ENCODE measurements at regions not wholly inside any gene's neighbourhood (a gene's known extent, or its start where the extent isn't known, plus 50 kb on each side); places are given as distances from the start of the nearest gene placed in this dataset.

DNA sequence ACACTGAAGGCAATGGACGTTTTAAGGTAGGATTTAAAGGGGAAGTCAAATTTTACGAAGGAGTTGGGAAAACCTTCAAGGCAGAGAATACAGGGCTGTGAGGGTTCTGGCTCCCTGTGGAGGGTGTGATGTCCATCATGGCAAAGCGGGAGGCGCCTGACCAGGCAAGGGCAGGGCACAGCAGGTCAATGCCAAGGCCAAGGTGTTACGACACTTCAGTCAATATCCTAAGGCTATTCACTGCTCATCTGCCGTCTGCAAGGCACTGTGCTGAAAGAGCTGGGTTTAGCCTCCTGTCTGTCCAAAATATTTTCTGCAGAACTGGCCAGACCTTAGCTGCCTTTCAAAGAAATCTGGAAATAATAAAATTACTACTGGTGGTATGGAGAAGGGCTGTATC is 297.9 kb upstream of the MGMT start:
- TF ChIP-seq, protein P1, sequence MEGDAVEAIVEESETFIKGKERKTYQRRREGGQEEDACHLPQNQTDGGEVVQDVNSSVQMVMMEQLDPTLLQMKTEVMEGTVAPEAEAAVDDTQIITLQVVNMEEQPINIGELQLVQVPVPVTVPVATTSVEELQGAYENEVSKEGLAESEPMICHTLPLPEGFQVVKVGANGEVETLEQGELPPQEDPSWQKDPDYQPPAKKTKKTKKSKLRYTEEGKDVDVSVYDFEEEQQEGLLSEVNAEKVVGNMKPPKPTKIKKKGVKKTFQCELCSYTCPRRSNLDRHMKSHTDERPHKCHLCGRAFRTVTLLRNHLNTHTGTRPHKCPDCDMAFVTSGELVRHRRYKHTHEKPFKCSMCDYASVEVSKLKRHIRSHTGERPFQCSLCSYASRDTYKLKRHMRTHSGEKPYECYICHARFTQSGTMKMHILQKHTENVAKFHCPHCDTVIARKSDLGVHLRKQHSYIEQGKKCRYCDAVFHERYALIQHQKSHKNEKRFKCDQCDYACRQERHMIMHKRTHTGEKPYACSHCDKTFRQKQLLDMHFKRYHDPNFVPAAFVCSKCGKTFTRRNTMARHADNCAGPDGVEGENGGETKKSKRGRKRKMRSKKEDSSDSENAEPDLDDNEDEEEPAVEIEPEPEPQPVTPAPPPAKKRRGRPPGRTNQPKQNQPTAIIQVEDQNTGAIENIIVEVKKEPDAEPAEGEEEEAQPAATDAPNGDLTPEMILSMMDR (IDR thresholded peaks at IDR 0.05), result no peak
- TF ChIP-seq POLR2A (IDR thresholded peaks at IDR 0.05), result no peak
